ENCODE measurements at regions not wholly inside any gene's neighbourhood (a gene's known extent, or its start where the extent isn't known, plus 50 kb on each side); places are given as distances from the start of the nearest gene placed in this dataset.

DNA sequence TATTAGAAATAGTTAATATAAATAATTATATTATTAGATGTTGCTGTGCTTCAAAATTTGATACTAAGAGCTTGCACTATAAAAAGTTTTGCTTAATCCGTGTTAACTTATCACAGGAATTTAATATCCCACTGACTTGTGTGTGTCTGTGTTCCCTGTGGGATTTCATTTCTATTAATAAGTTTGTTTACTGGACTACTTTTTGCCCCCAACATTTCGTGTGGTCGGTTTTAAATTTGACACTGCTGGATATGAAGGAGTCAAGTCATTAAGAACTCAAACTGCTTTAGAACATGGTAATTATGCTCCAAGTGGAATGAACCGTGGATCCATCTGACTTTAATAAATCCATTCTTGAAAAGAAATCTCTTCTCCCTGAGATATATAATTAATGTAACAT is 182.2 kb upstream of the NUDT4 start:
- TF ChIP-seq, protein P1, sequence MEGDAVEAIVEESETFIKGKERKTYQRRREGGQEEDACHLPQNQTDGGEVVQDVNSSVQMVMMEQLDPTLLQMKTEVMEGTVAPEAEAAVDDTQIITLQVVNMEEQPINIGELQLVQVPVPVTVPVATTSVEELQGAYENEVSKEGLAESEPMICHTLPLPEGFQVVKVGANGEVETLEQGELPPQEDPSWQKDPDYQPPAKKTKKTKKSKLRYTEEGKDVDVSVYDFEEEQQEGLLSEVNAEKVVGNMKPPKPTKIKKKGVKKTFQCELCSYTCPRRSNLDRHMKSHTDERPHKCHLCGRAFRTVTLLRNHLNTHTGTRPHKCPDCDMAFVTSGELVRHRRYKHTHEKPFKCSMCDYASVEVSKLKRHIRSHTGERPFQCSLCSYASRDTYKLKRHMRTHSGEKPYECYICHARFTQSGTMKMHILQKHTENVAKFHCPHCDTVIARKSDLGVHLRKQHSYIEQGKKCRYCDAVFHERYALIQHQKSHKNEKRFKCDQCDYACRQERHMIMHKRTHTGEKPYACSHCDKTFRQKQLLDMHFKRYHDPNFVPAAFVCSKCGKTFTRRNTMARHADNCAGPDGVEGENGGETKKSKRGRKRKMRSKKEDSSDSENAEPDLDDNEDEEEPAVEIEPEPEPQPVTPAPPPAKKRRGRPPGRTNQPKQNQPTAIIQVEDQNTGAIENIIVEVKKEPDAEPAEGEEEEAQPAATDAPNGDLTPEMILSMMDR (IDR thresholded peaks at IDR 0.05) = no peak
- TF ChIP-seq TAF1 (IDR thresholded peaks at IDR 0.05; ENCODE audit: borderline replicate concordance, low read depth, low read length) (no peak), RAD21 (IDR thresholded peaks at IDR 0.05; ENCODE audit: low read length) (no peak), NFIC (IDR thresholded peaks at IDR 0.05; ENCODE audit: borderline replicate concordance) (no peak), EP300 (IDR thresholded peaks at IDR 0.05; ENCODE audit: borderline replicate concordance in 1 of 2, low read depth in 1 of 2, low read length in 1 of 2) (no peak), TCF12 (IDR thresholded peaks at IDR 0.05) (no peak), EZH2phosphoT487 (IDR thresholded peaks at IDR 0.05; ENCODE audit: borderline replicate concordance, low read depth) (no peak), MXI1 (IDR thresholded peaks at IDR 0.05; ENCODE audit: low read depth, low read length) (no peak), YY1 (IDR thresholded peaks at IDR 0.05; ENCODE audit: low read depth) (no peak), POLR2AphosphoS5 (IDR thresholded peaks at IDR 0.05; ENCODE audit: low read depth, low read length) (no peak), RFX5 (IDR thresholded peaks at IDR 0.05; ENCODE audit: low read length) (no peak), TEAD4 (IDR thresholded peaks at IDR 0.05; ENCODE audit: borderline replicate concordance, insufficient read depth) (no peak)
- TF ChIP-seq, protein P2, sequence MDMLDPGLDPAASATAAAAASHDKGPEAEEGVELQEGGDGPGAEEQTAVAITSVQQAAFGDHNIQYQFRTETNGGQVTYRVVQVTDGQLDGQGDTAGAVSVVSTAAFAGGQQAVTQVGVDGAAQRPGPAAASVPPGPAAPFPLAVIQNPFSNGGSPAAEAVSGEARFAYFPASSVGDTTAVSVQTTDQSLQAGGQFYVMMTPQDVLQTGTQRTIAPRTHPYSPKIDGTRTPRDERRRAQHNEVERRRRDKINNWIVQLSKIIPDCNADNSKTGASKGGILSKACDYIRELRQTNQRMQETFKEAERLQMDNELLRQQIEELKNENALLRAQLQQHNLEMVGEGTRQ (IDR thresholded peaks at IDR 0.05; ENCODE audit: borderline replicate concordance, low read depth, low read length) = no peak
- TF ChIP-seq, protein P3, sequence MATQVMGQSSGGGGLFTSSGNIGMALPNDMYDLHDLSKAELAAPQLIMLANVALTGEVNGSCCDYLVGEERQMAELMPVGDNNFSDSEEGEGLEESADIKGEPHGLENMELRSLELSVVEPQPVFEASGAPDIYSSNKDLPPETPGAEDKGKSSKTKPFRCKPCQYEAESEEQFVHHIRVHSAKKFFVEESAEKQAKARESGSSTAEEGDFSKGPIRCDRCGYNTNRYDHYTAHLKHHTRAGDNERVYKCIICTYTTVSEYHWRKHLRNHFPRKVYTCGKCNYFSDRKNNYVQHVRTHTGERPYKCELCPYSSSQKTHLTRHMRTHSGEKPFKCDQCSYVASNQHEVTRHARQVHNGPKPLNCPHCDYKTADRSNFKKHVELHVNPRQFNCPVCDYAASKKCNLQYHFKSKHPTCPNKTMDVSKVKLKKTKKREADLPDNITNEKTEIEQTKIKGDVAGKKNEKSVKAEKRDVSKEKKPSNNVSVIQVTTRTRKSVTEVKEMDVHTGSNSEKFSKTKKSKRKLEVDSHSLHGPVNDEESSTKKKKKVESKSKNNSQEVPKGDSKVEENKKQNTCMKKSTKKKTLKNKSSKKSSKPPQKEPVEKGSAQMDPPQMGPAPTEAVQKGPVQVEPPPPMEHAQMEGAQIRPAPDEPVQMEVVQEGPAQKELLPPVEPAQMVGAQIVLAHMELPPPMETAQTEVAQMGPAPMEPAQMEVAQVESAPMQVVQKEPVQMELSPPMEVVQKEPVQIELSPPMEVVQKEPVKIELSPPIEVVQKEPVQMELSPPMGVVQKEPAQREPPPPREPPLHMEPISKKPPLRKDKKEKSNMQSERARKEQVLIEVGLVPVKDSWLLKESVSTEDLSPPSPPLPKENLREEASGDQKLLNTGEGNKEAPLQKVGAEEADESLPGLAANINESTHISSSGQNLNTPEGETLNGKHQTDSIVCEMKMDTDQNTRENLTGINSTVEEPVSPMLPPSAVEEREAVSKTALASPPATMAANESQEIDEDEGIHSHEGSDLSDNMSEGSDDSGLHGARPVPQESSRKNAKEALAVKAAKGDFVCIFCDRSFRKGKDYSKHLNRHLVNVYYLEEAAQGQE (IDR thresholded peaks at IDR 0.05; ENCODE audit: low read depth, low read length) = no peak

All from SK-N-SH (cell line).